OCI-LY1 (cell line): ENCODE measurements at regions not wholly inside any gene's neighbourhood (a gene's known extent, or its start where the extent isn't known, plus 50 kb on each side); places are given as distances from the start of the nearest gene placed in this dataset.

Experiments used
- H2AFZ ChIP-seq: fragments of 200-600 bp; sonication (generic), shearing (Covaris generic); 2 replicates; pipeline ENCODE4 v1.6.0; 2014; ENCODE audit warnings: antibody characterized with exemption, mild to moderate bottlenecking, low read length
- H3F3A ChIP-seq: fragments of 200-600 bp; sonication (generic), shearing (Covaris generic); 2 replicates; pipeline ENCODE4 v1.6.0; 2014; ENCODE audit warnings: mild to moderate bottlenecking, antibody characterized with exemption, low read length, moderate library complexity; ENCODE audit not compliant: insufficient read depth
- H3K27ac ChIP-seq: fragments of 200-600 bp; sonication (generic); 2 replicates; pipeline ENCODE4 v1.5.1; 2014; ENCODE audit warnings: low read length, mixed run types, mild to moderate bottlenecking, low read depth; ENCODE audit not compliant: poor library complexity, severe bottlenecking
- H3K27me3 ChIP-seq: fragments of 200-600 bp; sonication (generic); 2 replicates; pipeline ENCODE4 v1.6.0; 2014; ENCODE audit warnings: antibody characterized with exemption, mild to moderate bottlenecking, low read length, moderate library complexity; ENCODE audit not compliant: insufficient read depth
- H3K36me3 ChIP-seq: fragments of 200-600 bp; sonication (generic); 2 replicates; pipeline ENCODE4 v1.6.1; 2014; ENCODE audit warnings: mild to moderate bottlenecking, antibody characterized with exemption, low read length, moderate library complexity, mixed read lengths; ENCODE audit not compliant: insufficient read depth
- H3K4me1 ChIP-seq: fragments of 200-600 bp; sonication (generic); 2 replicates; pipeline ENCODE4 v1.5.1; 2014; ENCODE audit warnings: mild to moderate bottlenecking, low read length, moderate library complexity; ENCODE audit not compliant: insufficient read depth, severe bottlenecking
- H3K4me2 ChIP-seq: fragments of 200-600 bp; sonication (generic), shearing (Covaris generic); 2 replicates; pipeline ENCODE4 v1.6.1; 2014; ENCODE audit warnings: low read length
- H3K4me3 ChIP-seq: fragments of 200-600 bp; sonication (generic); 2 replicates; pipeline ENCODE4 v1.5.1; 2014; ENCODE audit warnings: low read length, low read depth, mild to moderate bottlenecking, mixed read lengths; ENCODE audit not compliant: poor library complexity, severe bottlenecking
- H3K79me2 ChIP-seq: fragments of 200-600 bp; shearing (Covaris generic); 2 replicates; pipeline ENCODE4 v1.6.1; 2016; ENCODE audit warnings: mixed run types, low read length, mixed read lengths; ENCODE audit not compliant: insufficient read depth
- H3K9ac ChIP-seq: fragments of 200-600 bp; sonication (generic), shearing (Covaris generic); 2 replicates; pipeline ENCODE4 v1.6.1; 2014; ENCODE audit warnings: mild to moderate bottlenecking, low read length, mixed read lengths
- H3K9me2 ChIP-seq: fragments of 200-600 bp; sonication (generic), shearing (Covaris generic); 2 replicates; pipeline ENCODE4 v1.6.1; 2014; ENCODE audit warnings: low read depth, mild to moderate bottlenecking, low read length, mixed read lengths
- H3K9me3 ChIP-seq: fragments of 200-600 bp; shearing (Covaris generic); 2 replicates; pipeline ENCODE4 v1.6.1; 2014; ENCODE audit warnings: low read length, mixed read lengths
- H4K20me1 ChIP-seq: fragments of 200-600 bp; sonication (generic), shearing (Covaris generic); 2 replicates; pipeline ENCODE4 v1.6.0; 2016; ENCODE audit warnings: mild to moderate bottlenecking, low read length; ENCODE audit not compliant: insufficient read depth
- CTCF ChIP-seq: fragments of 200-600 bp; sonication (generic), shearing (Covaris generic); IDR thresholded peaks from 2 replicates; pipeline ENCODE4 v1.5.1; 2017; ENCODE audit warnings: mild to moderate bottlenecking, antibody characterized with exemption, low read length, moderate library complexity, mixed read lengths
- EZH2 ChIP-seq: fragments of 200-600 bp; sonication (generic), shearing (Covaris generic); IDR thresholded peaks from 2 replicates; pipeline ENCODE4 v1.8.0; 2017; ENCODE audit warnings: borderline replicate concordance, mixed run types, mild to moderate bottlenecking, antibody characterized with exemption, low read length, moderate library complexity, mixed read lengths

- no peaks in the 10 kb centered on the region for H3K79me2 ChIP-seq
- no peak overlapping the region for H3K4me2 ChIP-seq
- H3K9me2 ChIP-seq = no peaks in the 10 kb centered on the region
- no peaks in the 10 kb centered on the region for H3K9me3 ChIP-seq
- H3K36me3 ChIP-seq = no peaks in the 10 kb centered on the region
- no peak overlapping the region for H3K4me3 ChIP-seq
- TF ChIP-seq CTCF (no peak), EZH2 (no peak)
- H3K4me1 ChIP-seq = no peaks in the 10 kb centered on the region
- no peaks in the 10 kb centered on the region for H4K20me1 ChIP-seq
- no peak overlapping the region for H3K9ac ChIP-seq
- no peaks in the 10 kb centered on the region for H3F3A ChIP-seq
- no peak overlapping the region for H2AFZ ChIP-seq
- no peak overlapping the region for H3K27ac ChIP-seq
- H3K27me3 ChIP-seq = no peaks in the 10 kb centered on the region
These were observed 183.8 kb upstream of the CWC22 start for GRCh38 chr2:180190851-180191250.

- no peaks in the 10 kb centered on the region for H3K9me3 ChIP-seq
- no peaks in the 10 kb centered on the region for H3F3A ChIP-seq
- no peaks in the 10 kb centered on the region for H3K79me2 ChIP-seq
- H3K36me3 ChIP-seq = no peaks in the 10 kb centered on the region
- no peak overlapping the region for H3K9ac ChIP-seq
- no peaks in the 10 kb centered on the region for H4K20me1 ChIP-seq
- H3K4me2 ChIP-seq = no peak overlapping the region
- H2AFZ ChIP-seq = no peak overlapping the region
- H3K27me3 ChIP-seq = no peaks in the 10 kb centered on the region
- no peaks in the 10 kb centered on the region for H3K9me2 ChIP-seq
- no peak overlapping the region for H3K27ac ChIP-seq
- no peak overlapping the region for H3K4me3 ChIP-seq
- TF ChIP-seq CTCF = no peak
- no peak for TF ChIP-seq EZH2
- H3K4me1 ChIP-seq = no peaks in the 10 kb centered on the region
These were observed 180.5 kb upstream of the CWC22 start for GRCh38 chr2:180187611-180188010.

- Histone ChIP-seq H3K9me2 (no peaks in the 10 kb centered on the region), H2AFZ (no peak overlapping the region), H3K27ac (no peak overlapping the region), H3K36me3 (no peaks in the 10 kb centered on the region), H3K27me3 (no peaks in the 10 kb centered on the region), H3K4me3 (no peak overlapping the region), H3K9me3 (no peaks in the 10 kb centered on the region), H4K20me1 (no peaks in the 10 kb centered on the region), H3K9ac (no peak overlapping the region), H3F3A (no peaks in the 10 kb centered on the region), H3K79me2 (no peaks in the 10 kb centered on the region), H3K4me1 (no peaks in the 10 kb centered on the region), H3K4me2 (no peak overlapping the region)
- no peak for TF ChIP-seq CTCF
- no peak for TF ChIP-seq EZH2
These were observed 177.4 kb upstream of the CWC22 start for GRCh38 chr2:180184506-180184905.
